H1 (cell line): ENCODE measurements at regions not wholly inside any gene's neighbourhood (a gene's known extent, or its start where the extent isn't known, plus 50 kb on each side); places are given as distances from the start of the nearest gene placed in this dataset.

Experiments
- BCL11A ChIP-seq, 2 experiments: IDR thresholded peaks; one replicate each; pipeline ENCODE4 v1.6.1; 2011; ENCODE audit warnings: low read depth in 2 of 2, low read length in 2 of 2, mild to moderate bottlenecking in 2 of 2
- GABPA ChIP-seq: IDR thresholded peaks from 2 replicates; pipeline ENCODE4 v1.6.1; 2011; ENCODE audit warnings: mild to moderate bottlenecking, low read length, moderate library complexity, borderline replicate concordance; ENCODE audit not compliant: insufficient read depth
- HDAC2 ChIP-seq, 2 experiments: fragments of 300-600 bp in 1 of 2; sonication (generic) in 1 of 2; IDR thresholded peaks; 2 replicates each; pipeline ENCODE4 v1.6.1; 2011 to 2012; ENCODE audit warnings: low read depth in 2 of 2, low read length in 2 of 2, mild to moderate bottlenecking in 2 of 2, moderate library complexity in 2 of 2, borderline replicate concordance in 1 of 2, inconsistent platforms in 1 of 2
- KDM1A ChIP-seq: fragments of 200-600, 300-600 bp; sonication (generic); IDR thresholded peaks from 2 replicates; pipeline ENCODE4 v1.7.1; 2016; ENCODE audit warnings: mild to moderate bottlenecking, low read length, borderline replicate concordance
- KDM5A ChIP-seq: fragments of 200-600 bp; IDR thresholded peaks from 2 replicates; pipeline ENCODE4 v1.7.1; 2012; ENCODE audit warnings: mild to moderate bottlenecking, low read length, inconsistent platforms, mixed read lengths
- RNF2 ChIP-seq: fragments of 200-900, 300-1000 bp; sonication (generic); IDR thresholded peaks from 2 replicates; pipeline ENCODE4 v1.7.1; 2016; ENCODE audit warnings: borderline replicate concordance, low read depth, mild to moderate bottlenecking, antibody characterized with exemption, low read length; ENCODE audit not compliant: poor library complexity, severe bottlenecking; ENCODE audit errors: missing control alignments
- RXRA ChIP-seq: IDR thresholded peaks from 2 replicates; pipeline ENCODE4 v1.6.1; 2011; ENCODE audit warnings: low read depth, mild to moderate bottlenecking, low read length, moderate library complexity; ENCODE audit not compliant: insufficient read depth
- SP2 ChIP-seq: IDR thresholded peaks from 2 replicates; pipeline ENCODE4 v1.6.1; 2012; ENCODE audit warnings: mild to moderate bottlenecking, low read length, inconsistent platforms
- TAF1 ChIP-seq: IDR thresholded peaks from 2 replicates; pipeline ENCODE4 v1.6.1; 2011; ENCODE audit warnings: mild to moderate bottlenecking, low read depth, low read length
- TF ChIP-seq, protein P1 (sequence below): fragments of 300-600 bp; sonication (generic); IDR thresholded peaks from 2 replicates; pipeline ENCODE4 v1.7.1; 2012; ENCODE audit warnings: low read length, moderate library complexity, mild to moderate bottlenecking, inconsistent platforms; ENCODE audit not compliant: insufficient replicate concordance

DNA sequence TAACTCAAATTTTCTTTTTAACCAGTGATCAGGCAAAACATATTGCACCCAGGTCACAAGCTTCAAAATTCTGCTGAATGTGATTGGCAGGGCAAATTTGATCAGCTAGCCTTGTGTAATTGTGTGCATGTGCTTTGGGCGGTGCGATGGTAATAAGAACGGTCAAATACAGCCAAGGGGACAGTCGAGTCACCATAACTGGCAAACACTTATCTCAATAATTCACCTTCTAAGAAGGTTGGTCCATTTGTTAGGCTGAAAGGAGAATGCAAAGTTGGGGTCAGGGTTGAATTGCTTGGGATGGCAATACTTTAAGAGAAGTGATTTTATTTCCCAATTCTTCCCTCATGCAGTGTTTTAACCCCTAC, 302.4 kb upstream of the PDZRN3 start (continued):
- TF ChIP-seq, protein P1, sequence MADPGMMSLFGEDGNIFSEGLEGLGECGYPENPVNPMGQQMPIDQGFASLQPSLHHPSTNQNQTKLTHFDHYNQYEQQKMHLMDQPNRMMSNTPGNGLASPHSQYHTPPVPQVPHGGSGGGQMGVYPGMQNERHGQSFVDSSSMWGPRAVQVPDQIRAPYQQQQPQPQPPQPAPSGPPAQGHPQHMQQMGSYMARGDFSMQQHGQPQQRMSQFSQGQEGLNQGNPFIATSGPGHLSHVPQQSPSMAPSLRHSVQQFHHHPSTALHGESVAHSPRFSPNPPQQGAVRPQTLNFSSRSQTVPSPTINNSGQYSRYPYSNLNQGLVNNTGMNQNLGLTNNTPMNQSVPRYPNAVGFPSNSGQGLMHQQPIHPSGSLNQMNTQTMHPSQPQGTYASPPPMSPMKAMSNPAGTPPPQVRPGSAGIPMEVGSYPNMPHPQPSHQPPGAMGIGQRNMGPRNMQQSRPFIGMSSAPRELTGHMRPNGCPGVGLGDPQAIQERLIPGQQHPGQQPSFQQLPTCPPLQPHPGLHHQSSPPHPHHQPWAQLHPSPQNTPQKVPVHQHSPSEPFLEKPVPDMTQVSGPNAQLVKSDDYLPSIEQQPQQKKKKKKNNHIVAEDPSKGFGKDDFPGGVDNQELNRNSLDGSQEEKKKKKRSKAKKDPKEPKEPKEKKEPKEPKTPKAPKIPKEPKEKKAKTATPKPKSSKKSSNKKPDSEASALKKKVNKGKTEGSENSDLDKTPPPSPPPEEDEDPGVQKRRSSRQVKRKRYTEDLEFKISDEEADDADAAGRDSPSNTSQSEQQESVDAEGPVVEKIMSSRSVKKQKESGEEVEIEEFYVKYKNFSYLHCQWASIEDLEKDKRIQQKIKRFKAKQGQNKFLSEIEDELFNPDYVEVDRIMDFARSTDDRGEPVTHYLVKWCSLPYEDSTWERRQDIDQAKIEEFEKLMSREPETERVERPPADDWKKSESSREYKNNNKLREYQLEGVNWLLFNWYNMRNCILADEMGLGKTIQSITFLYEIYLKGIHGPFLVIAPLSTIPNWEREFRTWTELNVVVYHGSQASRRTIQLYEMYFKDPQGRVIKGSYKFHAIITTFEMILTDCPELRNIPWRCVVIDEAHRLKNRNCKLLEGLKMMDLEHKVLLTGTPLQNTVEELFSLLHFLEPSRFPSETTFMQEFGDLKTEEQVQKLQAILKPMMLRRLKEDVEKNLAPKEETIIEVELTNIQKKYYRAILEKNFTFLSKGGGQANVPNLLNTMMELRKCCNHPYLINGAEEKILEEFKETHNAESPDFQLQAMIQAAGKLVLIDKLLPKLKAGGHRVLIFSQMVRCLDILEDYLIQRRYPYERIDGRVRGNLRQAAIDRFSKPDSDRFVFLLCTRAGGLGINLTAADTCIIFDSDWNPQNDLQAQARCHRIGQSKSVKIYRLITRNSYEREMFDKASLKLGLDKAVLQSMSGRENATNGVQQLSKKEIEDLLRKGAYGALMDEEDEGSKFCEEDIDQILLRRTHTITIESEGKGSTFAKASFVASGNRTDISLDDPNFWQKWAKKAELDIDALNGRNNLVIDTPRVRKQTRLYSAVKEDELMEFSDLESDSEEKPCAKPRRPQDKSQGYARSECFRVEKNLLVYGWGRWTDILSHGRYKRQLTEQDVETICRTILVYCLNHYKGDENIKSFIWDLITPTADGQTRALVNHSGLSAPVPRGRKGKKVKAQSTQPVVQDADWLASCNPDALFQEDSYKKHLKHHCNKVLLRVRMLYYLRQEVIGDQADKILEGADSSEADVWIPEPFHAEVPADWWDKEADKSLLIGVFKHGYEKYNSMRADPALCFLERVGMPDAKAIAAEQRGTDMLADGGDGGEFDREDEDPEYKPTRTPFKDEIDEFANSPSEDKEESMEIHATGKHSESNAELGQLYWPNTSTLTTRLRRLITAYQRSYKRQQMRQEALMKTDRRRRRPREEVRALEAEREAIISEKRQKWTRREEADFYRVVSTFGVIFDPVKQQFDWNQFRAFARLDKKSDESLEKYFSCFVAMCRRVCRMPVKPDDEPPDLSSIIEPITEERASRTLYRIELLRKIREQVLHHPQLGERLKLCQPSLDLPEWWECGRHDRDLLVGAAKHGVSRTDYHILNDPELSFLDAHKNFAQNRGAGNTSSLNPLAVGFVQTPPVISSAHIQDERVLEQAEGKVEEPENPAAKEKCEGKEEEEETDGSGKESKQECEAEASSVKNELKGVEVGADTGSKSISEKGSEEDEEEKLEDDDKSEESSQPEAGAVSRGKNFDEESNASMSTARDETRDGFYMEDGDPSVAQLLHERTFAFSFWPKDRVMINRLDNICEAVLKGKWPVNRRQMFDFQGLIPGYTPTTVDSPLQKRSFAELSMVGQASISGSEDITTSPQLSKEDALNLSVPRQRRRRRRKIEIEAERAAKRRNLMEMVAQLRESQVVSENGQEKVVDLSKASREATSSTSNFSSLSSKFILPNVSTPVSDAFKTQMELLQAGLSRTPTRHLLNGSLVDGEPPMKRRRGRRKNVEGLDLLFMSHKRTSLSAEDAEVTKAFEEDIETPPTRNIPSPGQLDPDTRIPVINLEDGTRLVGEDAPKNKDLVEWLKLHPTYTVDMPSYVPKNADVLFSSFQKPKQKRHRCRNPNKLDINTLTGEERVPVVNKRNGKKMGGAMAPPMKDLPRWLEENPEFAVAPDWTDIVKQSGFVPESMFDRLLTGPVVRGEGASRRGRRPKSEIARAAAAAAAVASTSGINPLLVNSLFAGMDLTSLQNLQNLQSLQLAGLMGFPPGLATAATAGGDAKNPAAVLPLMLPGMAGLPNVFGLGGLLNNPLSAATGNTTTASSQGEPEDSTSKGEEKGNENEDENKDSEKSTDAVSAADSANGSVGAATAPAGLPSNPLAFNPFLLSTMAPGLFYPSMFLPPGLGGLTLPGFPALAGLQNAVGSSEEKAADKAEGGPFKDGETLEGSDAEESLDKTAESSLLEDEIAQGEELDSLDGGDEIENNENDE: no peak
- TF ChIP-seq RNF2 (no peak), KDM1A (no peak), BCL11A (IDR thresholded peaks at IDR 0.05; ENCODE audit: low read depth in 2 of 2, low read length in 2 of 2) (no peak), HDAC2 (IDR thresholded peaks at IDR 0.05; ENCODE audit: borderline replicate concordance in 1 of 2, low read depth in 2 of 2, low read length in 2 of 2) (no peak), RXRA (no peak), KDM5A (no peak), SP2 (no peak), TAF1 (no peak), GABPA (no peak)
